ENCODE measurements at regions not wholly inside any gene's neighbourhood (a gene's known extent, or its start where the extent isn't known, plus 50 kb on each side); places are given as distances from the start of the nearest gene placed in this dataset.

DNA sequence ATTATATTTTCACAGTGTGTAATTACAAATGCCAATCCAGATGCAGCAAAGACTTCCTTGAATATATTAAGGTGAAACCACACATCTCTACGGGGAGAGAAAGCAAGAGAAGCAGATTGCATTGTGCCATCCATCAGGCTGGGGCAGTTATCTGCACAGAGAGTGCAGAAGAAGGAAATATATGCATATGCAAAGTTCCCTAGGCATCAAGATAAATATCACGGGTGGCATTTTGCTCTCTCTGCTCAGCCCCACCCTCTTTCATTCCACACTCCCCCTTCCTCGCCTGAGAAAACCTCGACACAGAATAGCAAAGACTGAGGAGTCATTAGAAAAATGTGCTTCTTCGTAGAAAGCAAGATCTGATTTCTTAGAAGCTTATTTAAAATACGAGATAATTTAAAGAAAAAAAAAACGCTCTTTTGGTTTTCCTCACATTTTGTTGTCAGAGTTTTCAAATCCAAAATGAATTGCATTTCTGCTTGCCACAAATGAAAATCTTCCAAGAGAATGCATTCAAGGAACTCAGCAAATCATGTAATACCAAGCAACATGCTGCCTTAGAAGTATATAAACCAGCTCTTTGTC is 283.2 kb upstream of the LMCD1 start:
- no peak for DNase-seq (ENCODE audit: low spot score)
- intact Hi-C loops (cut with DNase I): no loop called here

GRCh38 chr3:8220291-8220690 is 281.3 kb upstream of the LMCD1 start:
- intact Hi-C loops (cut with DNase I): no loop called here
- DNase-seq (ENCODE audit: low spot score): no peak

DNA sequence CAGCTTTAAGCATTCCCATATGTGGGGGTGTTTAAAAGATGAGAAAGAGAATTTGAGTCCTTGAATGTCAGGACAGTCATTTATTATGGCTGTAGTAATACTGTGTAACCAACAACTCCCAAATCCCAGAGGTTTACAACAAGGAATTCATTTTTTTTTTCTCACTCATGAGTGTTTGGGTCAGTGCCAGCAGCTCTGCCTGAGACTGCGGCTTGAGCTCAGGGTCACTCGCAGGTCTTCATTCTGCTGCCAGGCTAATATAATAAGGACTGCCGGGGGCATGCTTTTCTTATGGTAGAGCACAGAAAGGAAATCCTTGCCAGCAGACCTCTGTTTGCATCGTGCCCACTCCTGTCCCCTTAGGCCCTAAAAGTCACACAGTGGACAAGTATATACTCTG is 277.9 kb upstream of the LMCD1 start:
- DNase-seq (ENCODE audit: low spot score): no peak
- intact Hi-C loops (cut with DNase I): no loop called here

DNA sequence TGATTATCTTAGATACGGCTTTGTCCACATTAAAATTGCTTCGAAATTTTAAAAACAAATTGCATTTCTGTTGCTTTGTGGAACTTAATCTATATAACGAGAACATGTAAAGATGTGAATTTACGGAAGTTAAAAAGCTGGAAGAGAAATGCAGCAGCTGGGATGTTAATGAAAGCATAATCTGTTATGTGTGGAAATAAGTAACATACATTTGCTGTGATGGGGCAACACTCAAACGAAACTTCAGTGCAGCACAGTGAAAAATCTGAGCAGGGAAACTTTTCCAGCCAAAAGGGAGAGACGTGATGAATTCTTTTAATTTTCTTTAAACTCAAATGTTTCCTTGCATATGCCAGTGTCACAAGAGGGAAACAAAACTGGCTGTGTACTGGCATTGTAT is 276.7 kb upstream of the LMCD1 start:
- intact Hi-C loops (cut with DNase I): no loop called here
- DNase-seq (ENCODE audit: low spot score): no peak

GRCh38 chr3:8233938-8234337 is 267.7 kb upstream of the LMCD1 start:
- intact Hi-C loops (cut with DNase I): no loop called here
- no peak for DNase-seq (ENCODE audit: low spot score)

GRCh38 chr3:8236264-8236663 is 265.4 kb upstream of the LMCD1 start:
- DNase-seq (ENCODE audit: low spot score): no peak
- intact Hi-C loops (cut with DNase I): no loop called here

DNA sequence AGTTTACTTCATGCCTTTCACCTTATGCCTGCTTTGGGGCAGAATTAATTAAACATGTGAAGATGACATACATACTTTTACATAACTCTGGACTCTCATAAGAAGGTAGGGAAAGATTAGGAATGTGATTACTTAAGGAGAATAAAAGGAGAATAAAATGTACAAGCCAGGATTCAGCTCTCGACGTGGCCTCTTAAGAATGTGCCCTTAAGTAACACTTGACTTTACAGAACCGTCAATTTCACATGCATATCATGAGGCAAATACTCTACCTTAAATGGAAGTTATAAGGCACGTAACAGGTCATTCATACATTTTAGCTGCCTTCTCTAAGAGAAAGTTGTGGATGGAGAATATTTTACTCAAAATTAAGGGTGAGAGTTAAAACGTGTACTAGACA is 263.7 kb upstream of the LMCD1 start:
- no peak for DNase-seq (ENCODE audit: low spot score)
- intact Hi-C loops (cut with DNase I): no loop called here

GRCh38 chr3:8238432-8238831 is 263.2 kb upstream of the LMCD1 start:
- intact Hi-C loops (cut with DNase I): no loop called here
- no peak for DNase-seq (ENCODE audit: low spot score)

DNA sequence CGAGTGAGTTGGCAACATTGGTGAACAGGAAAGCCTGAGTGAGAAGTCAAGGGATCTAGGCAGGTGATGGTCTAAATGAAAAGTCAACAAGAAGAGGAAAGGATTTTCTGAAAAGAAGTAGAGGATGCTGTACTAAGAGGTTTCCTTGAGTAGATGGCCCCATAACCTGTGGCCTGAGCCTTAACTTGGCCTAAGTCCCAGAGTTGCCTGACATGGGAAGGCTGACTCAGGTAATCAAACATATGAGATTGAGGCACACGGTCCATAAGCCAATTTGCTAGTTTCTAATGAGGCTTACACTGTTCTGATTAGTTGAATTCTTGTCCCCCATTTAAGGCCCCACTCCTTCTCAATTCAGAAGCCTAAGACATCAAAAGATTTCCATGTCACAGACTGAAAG is 262.5 kb upstream of the LMCD1 start:
- intact Hi-C loops (cut with DNase I): no loop called here
- no peak for DNase-seq (ENCODE audit: low spot score)

- intact Hi-C loops (cut with DNase I): no loop called here
- DNase-seq (ENCODE audit: low spot score): no peak
These were observed 261.6 kb upstream of the LMCD1 start for GRCh38 chr3:8239718-8240695.

GRCh38 chr3:8246070-8246469 is 255.6 kb upstream of the LMCD1 start:
- DNase-seq (ENCODE audit: low spot score): no peak
- intact Hi-C loops (cut with DNase I): no loop called here

DNA sequence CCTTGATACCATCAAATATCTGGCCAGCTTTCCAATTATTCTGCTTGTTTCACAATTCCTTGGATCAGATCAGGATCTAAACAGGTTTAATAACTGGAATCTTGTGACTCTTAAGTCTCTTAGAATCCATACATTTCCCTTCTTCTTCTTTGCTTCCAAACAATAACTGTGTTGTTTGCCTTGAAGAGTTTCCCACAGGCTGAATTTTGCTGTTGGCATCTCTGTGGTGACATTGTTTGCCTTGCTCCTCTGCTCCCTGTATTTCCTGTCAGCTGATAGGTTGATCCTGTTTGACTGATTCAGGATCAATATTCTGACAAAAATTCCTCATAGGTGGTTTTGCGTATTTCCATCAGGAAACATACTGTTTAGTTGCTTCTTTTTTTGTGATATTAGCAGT is 248.4 kb upstream of the LMCD1 start:
- DNase-seq (ENCODE audit: low spot score): no peak
- intact Hi-C loops (cut with DNase I): no loop called here

DNA sequence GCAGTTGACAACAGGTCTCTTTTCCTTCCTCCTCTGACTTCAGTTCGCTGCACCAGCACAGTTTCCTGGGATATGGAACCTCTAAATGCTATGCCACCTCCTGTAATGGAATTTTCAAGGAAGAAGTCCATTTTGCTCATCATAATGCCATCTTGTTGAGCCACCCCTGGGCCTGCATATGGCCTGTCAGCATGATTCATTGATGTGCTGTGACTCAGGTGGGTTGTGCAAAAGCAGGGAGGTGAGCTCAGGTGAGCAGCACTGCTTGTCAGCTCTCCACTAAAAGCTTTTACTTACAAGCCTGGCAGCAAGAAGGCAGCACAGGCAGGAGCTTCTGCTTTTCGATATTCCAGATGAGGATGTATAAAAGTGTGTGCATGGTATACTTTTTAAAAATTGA is 247.1 kb upstream of the LMCD1 start:
- no peak for DNase-seq (ENCODE audit: low spot score)
- intact Hi-C loops (cut with DNase I): no loop called here

DNA sequence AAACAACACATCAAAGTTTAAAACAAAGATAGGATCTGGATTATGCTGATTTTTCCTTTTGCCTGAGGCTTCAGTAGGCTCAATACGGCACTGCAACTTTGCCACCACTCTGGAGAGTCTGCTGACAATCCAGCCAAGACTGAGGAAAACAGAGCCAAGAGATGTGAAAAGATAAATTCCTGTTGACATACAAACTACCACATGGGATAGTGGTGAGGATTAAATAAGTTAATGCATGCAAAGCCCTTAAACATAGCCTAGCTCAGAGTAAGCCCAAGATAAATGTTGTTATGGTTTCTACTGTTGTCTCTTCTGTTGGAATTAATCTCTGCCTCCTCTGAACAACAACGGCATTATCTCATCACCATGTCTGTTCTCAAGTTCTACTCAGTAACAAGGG is 245.9 kb upstream of the LMCD1 start:
- no peak for DNase-seq (ENCODE audit: low spot score)
- intact Hi-C loops (cut with DNase I): no loop called here

GRCh38 chr3:8256441-8257071 is 245.1 kb upstream of the LMCD1 start:
- intact Hi-C loops (cut with DNase I): no loop called here
- DNase-seq (ENCODE audit: low spot score): no peak

- intact Hi-C loops (cut with DNase I): no loop called here
- no peak for DNase-seq (ENCODE audit: low spot score)
These were observed 240.6 kb upstream of the LMCD1 start for GRCh38 chr3:8261018-8261417.

DNA sequence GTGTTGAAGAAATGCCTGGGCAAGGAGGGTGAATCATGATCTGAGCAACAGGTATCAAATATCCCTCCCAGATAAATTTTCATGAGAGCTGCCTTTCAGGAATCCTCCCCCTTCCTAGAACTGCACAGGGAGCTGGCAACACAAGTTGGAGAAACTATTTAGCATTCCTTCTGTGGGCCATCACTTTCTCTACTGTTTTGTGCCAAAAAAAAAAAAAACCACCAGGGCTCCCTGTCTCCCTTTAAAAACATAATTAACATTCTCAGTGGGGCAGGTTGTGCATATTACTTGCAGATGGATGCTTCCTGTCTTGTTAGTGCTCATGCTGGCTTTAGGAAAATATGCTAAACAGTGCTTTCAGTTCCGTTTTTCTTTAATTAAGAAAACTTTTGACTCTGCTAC is 234.9 kb upstream of the LMCD1 start:
- intact Hi-C loops (cut with DNase I): no loop called here
- DNase-seq (ENCODE audit: low spot score): no peak

DNA sequence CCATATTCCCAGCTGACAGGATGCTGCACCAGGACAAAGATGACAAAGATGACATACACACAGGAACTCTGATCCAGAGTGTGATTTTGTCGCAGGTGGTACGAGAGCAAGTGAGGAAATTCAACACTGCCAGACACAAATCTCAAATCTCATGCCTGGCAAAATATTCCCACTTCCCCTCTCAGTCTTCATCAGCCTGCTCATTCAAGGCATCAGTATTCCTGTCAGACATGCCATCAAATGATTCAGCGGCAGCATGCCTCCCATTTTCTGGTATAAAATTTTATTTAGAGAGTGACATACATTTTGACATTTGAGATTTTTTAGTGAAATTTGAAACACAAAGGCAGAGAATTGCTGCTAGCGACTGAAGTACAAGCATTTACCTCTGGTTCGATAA is 228.1 kb upstream of the LMCD1 start:
- intact Hi-C loops (cut with DNase I): no loop called here

GRCh38 chr3:8276056-8276455 is 225.6 kb upstream of the LMCD1 start:
- intact Hi-C loops (cut with DNase I): no loop called here
- no peak for DNase-seq (ENCODE audit: low spot score)

More for the DNA sequence above, 228.1 kb upstream of the LMCD1 start:
- no peak for DNase-seq (ENCODE audit: low spot score)

DNA sequence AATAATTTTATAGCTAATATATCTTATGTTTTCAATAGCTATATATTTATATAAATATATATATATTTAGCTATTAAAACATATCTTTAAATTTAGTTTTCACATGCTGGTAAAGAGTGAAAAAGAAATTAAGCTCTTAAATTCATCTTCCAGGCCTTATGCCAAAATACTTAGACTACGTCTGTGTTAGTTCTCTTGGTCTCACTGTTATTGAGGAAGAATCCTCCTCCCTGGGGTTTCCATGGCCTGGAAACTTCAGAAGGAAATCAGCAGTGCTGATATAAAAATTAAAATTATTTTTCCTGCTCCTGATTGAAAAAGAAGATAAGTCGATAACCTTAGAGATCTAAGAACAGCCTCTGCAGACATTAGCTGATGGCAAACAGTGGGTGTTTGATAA is 225.1 kb upstream of the LMCD1 start:
- intact Hi-C loops (cut with DNase I): no loop called here

DNA sequence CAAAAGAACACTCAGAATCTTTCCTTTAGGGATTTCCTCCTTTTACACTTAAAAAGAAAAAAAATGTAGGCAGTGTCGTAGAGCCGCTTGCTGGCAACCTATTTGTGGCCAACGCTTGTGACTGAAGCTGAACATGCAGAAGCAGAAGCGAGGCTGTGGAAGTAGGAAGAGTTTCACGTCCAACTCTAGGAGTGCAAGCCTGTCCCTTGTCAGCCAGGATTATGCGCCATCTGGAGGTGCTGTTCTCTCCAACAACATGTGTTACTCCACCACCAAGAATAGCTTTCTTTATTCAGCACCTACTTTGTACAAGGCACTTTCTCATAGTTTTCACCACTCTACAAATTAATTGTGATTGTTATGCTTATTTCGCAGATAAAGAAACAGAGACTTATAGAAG is 223.2 kb upstream of the LMCD1 start:
- intact Hi-C loops (cut with DNase I): no loop called here
- no peak for DNase-seq (ENCODE audit: low spot score)

More for the DNA sequence above, 225.1 kb upstream of the LMCD1 start:
- no peak for DNase-seq (ENCODE audit: low spot score)
